ENCODE measurements at regions not wholly inside any gene's neighbourhood (a gene's known extent, or its start where the extent isn't known, plus 50 kb on each side); places are given as distances from the start of the nearest gene placed in this dataset.

GRCh38 chr3:187533797-187534196 is 136.4 kb downstream of the SST start:
- no peak for DNase-seq (ENCODE audit: extremely low read depth in 1 of 4, low spot score in 3 of 4)
- no peak for ATAC-seq
- Histone ChIP-seq H3K36me3 (ENCODE audit: control insufficient read depth, insufficient read depth, low read length) (no peaks in the 10 kb centered on the region), H3K9me3 (replicated peaks; ENCODE audit: control insufficient read depth, insufficient read depth, low read depth, low read length) (no peaks in the 10 kb centered on the region; the same call in 1 of the 2 replicates), H4K20me1 (replicated peaks; ENCODE audit: control insufficient read depth, insufficient read depth, low read length) (no peaks in the 10 kb centered on the region), H2AFZ (ENCODE audit: low read depth, low read length) (no peak overlapping the region), H3K4me3 (no peak overlapping the region), H3K4me1 (replicated peaks in 1 of 2; ENCODE audit: control insufficient read depth in 2 of 2, insufficient read depth in 2 of 2, low read length in 2 of 2) (no peaks in the 10 kb centered on the region), H3K79me2 (ENCODE audit: control insufficient read depth, insufficient read depth, low read length) (no peaks in the 10 kb centered on the region), H3K9me1 (ENCODE audit: control insufficient read depth, insufficient read depth, low read length) (no peaks in the 10 kb centered on the region), H3K27ac (ENCODE audit: extremely low read depth, low read depth, low read length) (no peak overlapping the region), H3K27me3 (ENCODE audit: control insufficient read depth in 2 of 2, insufficient read depth in 2 of 2, low read length in 2 of 2) (peaks cover 8 to 21% of the 10 kb centered on the region in 2 experiments; a peak in 3 of 5 replicates), H3K4me2 (ENCODE audit: insufficient read depth, low read length) (no peak overlapping the region), H3K9ac (ENCODE audit: insufficient read depth in 1 of 2, low read depth in 2 of 2, low read length in 2 of 2) (no peak overlapping the region)
- no TSS peak for BruUV-seq (replicated peaks)
- TF ChIP-seq FOXA1 (IDR thresholded peaks at IDR 0.05; ENCODE audit: borderline replicate concordance) (no peak), MNT (conservative IDR thresholded peaks at IDR 0.05) (no peak), NCOA4 (IDR thresholded peaks at IDR 0.05; ENCODE audit: partially characterized antibody) (no peak), HNRNPK (IDR thresholded peaks at IDR 0.05; ENCODE audit: low read depth, low read length, poor library complexity, severe bottlenecking) (no peak)
- FAIRE-seq, result peak; percentile 44
- CTCF ChIA-PET (ENCODE audit: low intra/inter-chr PET ratio), result no interaction called here
- in situ Hi-C loops (cut with MboI), result no loop called here
- intact Hi-C loops (cut with micrococcal nuclease), result no loop called here
- 9% methylated on average over 6 of the region's 6 CpGs for WGBS (ENCODE audit: insufficient coverage, low coverage, missing lambda C conversion rate)
- POLR2A ChIA-PET, result interaction anchor here (0.5 to 1.1 kb wide), 2 partner anchors 14 to 460 kb away, joined by 3 read pairs; no protein-coding TSS in a partner anchor

GRCh38 chr3:187531831-187532230 is 138.4 kb downstream of the SST start:
- ATAC-seq (no peak), DNase-seq (ENCODE audit: extremely low read depth in 1 of 4, low spot score in 3 of 4) (no peak), FAIRE-seq (no peak)
- TF ChIP-seq TBP (optimal IDR thresholded peaks at IDR 0.05; ENCODE audit: low read depth, low read length) (no peak), MCM3 (IDR thresholded peaks at IDR 0.05) (no peak), ZC3H4 (CRISPR knock-in tag; IDR thresholded peaks at IDR 0.05; ENCODE audit: borderline replicate concordance) (no peak), ATF3 (IDR thresholded peaks at IDR 0.05) (peak; percentile 31; the same call in 1 of the 2 replicates), ATF3 (CRISPR knock-in tag; conservative IDR thresholded peaks at IDR 0.05) (no peak), DIDO1 (tag; IDR thresholded peaks at IDR 0.05; ENCODE audit: low read depth) (no peak)
- no peaks in the 10 kb centered on the region; the same call in 1 of the 2 replicates for H3K9me3 ChIP-seq (replicated peaks; ENCODE audit: control insufficient read depth, insufficient read depth, low read depth, low read length)
- BruUV-seq (replicated peaks), result no TSS peak
- ChIA-PET POLR2A (no interaction called here), CTCF (ENCODE audit: low intra/inter-chr PET ratio) (no interaction called here)
- no peak overlapping the region for H3K4me3 ChIP-seq
- peaks cover 5 to 18% of the 10 kb centered on the region in 2 experiments; a peak in 3 of 5 replicates for H3K27me3 ChIP-seq (ENCODE audit: control insufficient read depth in 2 of 2, insufficient read depth in 2 of 2, low read length in 2 of 2)
- no peaks in the 10 kb centered on the region for H3K9me1 ChIP-seq (ENCODE audit: control insufficient read depth, insufficient read depth, low read length)
- in situ Hi-C loops (cut with MboI), result no loop called here
- WGBS (ENCODE audit: insufficient coverage, low coverage, missing lambda C conversion rate), result 0% methylated on average over 2 of the region's 2 CpGs
- H3K27ac ChIP-seq (ENCODE audit: extremely low read depth, low read depth, low read length), result no peak overlapping the region
- intact Hi-C loops (cut with micrococcal nuclease), result no loop called here
- H3K4me2 ChIP-seq (ENCODE audit: insufficient read depth, low read length), result no peak overlapping the region
- H3K4me1 ChIP-seq (replicated peaks in 1 of 2; ENCODE audit: control insufficient read depth in 2 of 2, insufficient read depth in 2 of 2, low read length in 2 of 2), result no peaks in the 10 kb centered on the region
- H3K79me2 ChIP-seq (ENCODE audit: control insufficient read depth, insufficient read depth, low read length), result no peaks in the 10 kb centered on the region
- H4K20me1 ChIP-seq (replicated peaks; ENCODE audit: control insufficient read depth, insufficient read depth, low read length), result no peaks in the 10 kb centered on the region
- no peak overlapping the region for H2AFZ ChIP-seq (ENCODE audit: low read depth, low read length)
- no peak overlapping the region for H3K9ac ChIP-seq (ENCODE audit: insufficient read depth in 1 of 2, low read depth in 2 of 2, low read length in 2 of 2)
- H3K36me3 ChIP-seq (ENCODE audit: control insufficient read depth, insufficient read depth, low read length), result no peaks in the 10 kb centered on the region

Data from K562 (cell line).